Body of pancreas (tissue), 4 donors: ENCODE measurements at regions not wholly inside any gene's neighbourhood (a gene's known extent, or its start where the extent isn't known, plus 50 kb on each side); places are given as distances from the start of the nearest gene placed in this dataset.

Experiments
- ATAC-seq: fragments of 150-250 bp; one replicate; pipeline ENCODE4 v1.9.1; 2016
- DNase-seq, 4 donors: peaks; one replicate each; pipeline ENCODE4 v3.0.0-alpha.2; 2019
- H3K27ac ChIP-seq, 4 donors: fragments of 200-600 bp; sonication (generic); 1 replicate in 3 of 4; 2 replicates in 1 of 4; pipeline versions ENCODE4 v1.5.1 to v1.6.1; 2016 to 2019; ENCODE audit warnings: mild to moderate bottlenecking in 1 of 4, mixed read lengths in 1 of 4, moderate library complexity in 1 of 4
- H3K27me3 ChIP-seq, 2 donors: fragments of 200-600 bp; sonication (generic); one replicate each; pipeline ENCODE4 v1.6.0; 2016; ENCODE audit warnings: mild to moderate bottlenecking in 1 of 2
- H3K36me3 ChIP-seq, 2 donors: fragments of 200-600 bp; sonication (generic); replicated peaks in 1 of 2; 2 replicates each; pipeline ENCODE4 v1.5.1; 2016; ENCODE audit warnings: low read depth in 2 of 2; ENCODE audit not compliant: insufficient read depth in 1 of 2
- H3K4me1 ChIP-seq: fragments of 200-600 bp; sonication (generic); one replicate; pipeline ENCODE4 v1.6.0; 2016
- H3K4me3 ChIP-seq, 2 donors: fragments of 200-600 bp; sonication (generic); 1 replicate in 1 of 2; 2 replicates in 1 of 2; pipeline ENCODE4 v1.5.1; 2016 to 2019
- H3K9me3 ChIP-seq, 3 donors: fragments of 200-600 bp; sonication (generic); 1 replicate in 2 of 3; 2 replicates in 1 of 3; pipeline ENCODE4 v1.5.1; 2016
- POLR2A ChIP-seq, 3 donors: fragments of 450-650 bp; IDR thresholded peaks; one replicate each; pipeline ENCODE4 v1.6.1; 2016; ENCODE audit warnings: antibody characterized with exemption in 3 of 3, mild to moderate bottlenecking in 2 of 3
- WGBS, 2 donors: methylation state at CpG; one replicate each; pipeline ENCODE4 v1.1.5; 2017; 5-methylcytosine and 5-hydroxymethylcytosine counted together
- intact Hi-C: fragments of 100-400 bp; cut with DNase I; formaldehyde crosslinking; loops from one replicate; pipeline ENCODE4 v1.15.1; 2023
- TF ChIP-seq, protein P1 (sequence below), 7 experiments: fragments of 450-650 bp in 4 of 7; fragments of 200-600 bp in 3 of 7; sonication (generic) in 3 of 7; IDR thresholded peaks; one replicate each; pipeline ENCODE4 v1.5.1; 2016 to 2019; ENCODE audit warnings: antibody characterized with exemption in 7 of 7

DNA sequence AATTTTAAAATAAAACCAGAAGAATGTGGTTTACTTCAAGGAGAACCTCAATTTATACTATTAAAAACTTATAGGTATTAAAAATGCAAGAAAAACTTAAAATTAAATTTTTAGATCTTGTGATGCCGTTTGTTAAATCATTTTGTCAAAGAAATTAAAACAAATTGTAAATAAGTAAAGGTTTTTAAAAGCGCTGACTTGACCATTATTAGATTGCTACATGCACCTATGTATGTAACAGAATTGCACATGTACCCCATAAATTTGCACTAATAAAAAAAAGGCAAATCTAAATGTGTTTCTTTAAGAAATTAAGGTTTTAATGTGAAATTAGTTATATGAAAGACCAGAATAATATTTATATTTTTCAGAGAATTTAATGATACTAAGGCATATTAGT, 156.1 kb downstream of the LARP7 start:
- TF ChIP-seq, protein P1, sequence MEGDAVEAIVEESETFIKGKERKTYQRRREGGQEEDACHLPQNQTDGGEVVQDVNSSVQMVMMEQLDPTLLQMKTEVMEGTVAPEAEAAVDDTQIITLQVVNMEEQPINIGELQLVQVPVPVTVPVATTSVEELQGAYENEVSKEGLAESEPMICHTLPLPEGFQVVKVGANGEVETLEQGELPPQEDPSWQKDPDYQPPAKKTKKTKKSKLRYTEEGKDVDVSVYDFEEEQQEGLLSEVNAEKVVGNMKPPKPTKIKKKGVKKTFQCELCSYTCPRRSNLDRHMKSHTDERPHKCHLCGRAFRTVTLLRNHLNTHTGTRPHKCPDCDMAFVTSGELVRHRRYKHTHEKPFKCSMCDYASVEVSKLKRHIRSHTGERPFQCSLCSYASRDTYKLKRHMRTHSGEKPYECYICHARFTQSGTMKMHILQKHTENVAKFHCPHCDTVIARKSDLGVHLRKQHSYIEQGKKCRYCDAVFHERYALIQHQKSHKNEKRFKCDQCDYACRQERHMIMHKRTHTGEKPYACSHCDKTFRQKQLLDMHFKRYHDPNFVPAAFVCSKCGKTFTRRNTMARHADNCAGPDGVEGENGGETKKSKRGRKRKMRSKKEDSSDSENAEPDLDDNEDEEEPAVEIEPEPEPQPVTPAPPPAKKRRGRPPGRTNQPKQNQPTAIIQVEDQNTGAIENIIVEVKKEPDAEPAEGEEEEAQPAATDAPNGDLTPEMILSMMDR (IDR thresholded peaks at IDR 0.05): no peak
- TF ChIP-seq POLR2A (IDR thresholded peaks at IDR 0.05): no peak
- H3K36me3 ChIP-seq: no peaks in the 10 kb centered on the region
- DNase-seq (no peak), ATAC-seq (no peak)
- H3K9me3 ChIP-seq: no peaks in the 10 kb centered on the region
- no peaks in the 10 kb centered on the region for H3K4me1 ChIP-seq
- WGBS, 2 donors: 63 to 64% methylated on average over 2 of the region's 2 CpGs
- no peak overlapping the region for H3K27ac ChIP-seq
- no peaks in the 10 kb centered on the region for H3K27me3 ChIP-seq
- H3K4me3 ChIP-seq: no peak overlapping the region
- intact Hi-C loops: no loop called here

DNA sequence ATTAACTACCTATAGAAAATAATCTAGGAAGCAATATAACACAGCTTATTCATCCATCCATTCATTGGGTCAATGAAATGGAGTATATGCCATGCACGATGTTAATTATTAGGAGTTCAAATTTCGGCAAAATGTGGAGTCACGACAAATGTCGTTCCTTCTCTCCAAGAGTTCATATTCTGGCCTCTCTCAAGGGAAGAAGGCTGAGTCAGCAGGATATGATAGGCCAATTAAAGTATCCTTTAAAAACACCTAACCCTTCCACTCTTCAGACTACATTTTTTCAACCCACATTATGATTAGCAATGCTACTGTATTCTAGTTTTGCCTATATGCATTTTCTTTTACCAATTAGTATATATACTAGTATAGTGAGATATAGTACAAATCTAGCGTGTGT, 163.1 kb downstream of the LARP7 start:
- 76 to 81% methylated on average over 5 of the region's 5 CpGs for WGBS, 2 donors
- ATAC-seq (no peak), DNase-seq (no peak)
- H3K36me3 ChIP-seq: no peaks in the 10 kb centered on the region
- H3K27ac ChIP-seq: no peak overlapping the region
- no peaks in the 10 kb centered on the region for H3K27me3 ChIP-seq
- TF ChIP-seq POLR2A (IDR thresholded peaks at IDR 0.05): no peak
- TF ChIP-seq, protein P1 (IDR thresholded peaks at IDR 0.05): no peak
- no peak overlapping the region for H3K4me3 ChIP-seq
- intact Hi-C loops: no loop called here
- H3K9me3 ChIP-seq: no peaks in the 10 kb centered on the region
- no peaks in the 10 kb centered on the region for H3K4me1 ChIP-seq

DNA sequence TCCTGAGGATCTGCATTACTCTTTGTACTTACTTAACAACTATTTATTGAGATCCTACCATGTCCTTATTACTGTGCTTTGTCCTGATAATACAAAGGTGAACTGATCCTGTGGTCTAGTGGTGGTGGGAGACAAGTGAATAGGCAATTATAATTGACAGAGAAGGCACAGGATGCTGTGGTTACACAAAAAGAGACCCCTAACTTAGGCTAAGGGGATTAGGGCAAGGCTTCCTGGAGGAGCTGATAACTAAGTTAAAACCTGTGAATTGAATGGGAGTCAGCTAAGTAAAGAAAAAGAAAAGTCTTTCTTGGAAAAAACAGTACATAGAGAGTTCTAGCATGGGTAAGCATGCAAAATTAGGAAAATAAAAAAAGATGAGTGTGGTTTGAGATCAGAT, 164.4 kb downstream of the LARP7 start:
- no peaks in the 10 kb centered on the region for H3K4me1 ChIP-seq
- TF ChIP-seq, protein P1 (IDR thresholded peaks at IDR 0.05): no peak
- TF ChIP-seq POLR2A (IDR thresholded peaks at IDR 0.05): no peak
- H3K27ac ChIP-seq: no peak overlapping the region
- ATAC-seq: no peak
- H3K27me3 ChIP-seq: no peaks in the 10 kb centered on the region
- no peaks in the 10 kb centered on the region for H3K9me3 ChIP-seq
- no peak overlapping the region for H3K4me3 ChIP-seq
- no peak for DNase-seq
- no peaks in the 10 kb centered on the region for H3K36me3 ChIP-seq
- intact Hi-C loops: no loop called here

DNA sequence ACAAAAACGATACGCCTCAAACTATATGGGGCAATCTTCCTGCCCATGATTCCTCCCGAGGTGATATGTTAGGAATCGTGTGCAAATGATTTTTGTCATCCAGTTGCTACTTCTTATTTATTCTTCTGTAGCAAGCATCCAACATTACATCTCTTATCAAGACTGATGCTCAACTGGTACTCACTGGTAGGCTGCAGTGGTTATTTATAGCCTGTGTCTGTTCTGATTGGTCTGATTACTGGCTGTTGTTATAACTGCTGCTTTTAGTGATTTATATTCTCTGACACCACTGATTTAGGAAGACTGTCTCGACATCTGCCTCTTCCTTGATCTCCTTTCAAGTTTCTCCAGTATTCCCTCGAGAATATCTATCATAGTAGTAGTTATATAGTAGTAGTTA, 165.8 kb downstream of the LARP7 start:
- no peak for TF ChIP-seq POLR2A (IDR thresholded peaks at IDR 0.05)
- TF ChIP-seq, protein P1 (IDR thresholded peaks at IDR 0.05): no peak
- Histone ChIP-seq H3K36me3 (no peaks in the 10 kb centered on the region), H3K27ac (no peak overlapping the region), H3K4me1 (no peaks in the 10 kb centered on the region), H3K9me3 (no peaks in the 10 kb centered on the region), H3K4me3 (no peak overlapping the region), H3K27me3 (no peaks in the 10 kb centered on the region)
- DNase-seq: no peak
- intact Hi-C loops: no loop called here
- ATAC-seq: no peak
- 58 to 60% methylated on average over 6 of the region's 6 CpGs for WGBS, 2 donors

DNA sequence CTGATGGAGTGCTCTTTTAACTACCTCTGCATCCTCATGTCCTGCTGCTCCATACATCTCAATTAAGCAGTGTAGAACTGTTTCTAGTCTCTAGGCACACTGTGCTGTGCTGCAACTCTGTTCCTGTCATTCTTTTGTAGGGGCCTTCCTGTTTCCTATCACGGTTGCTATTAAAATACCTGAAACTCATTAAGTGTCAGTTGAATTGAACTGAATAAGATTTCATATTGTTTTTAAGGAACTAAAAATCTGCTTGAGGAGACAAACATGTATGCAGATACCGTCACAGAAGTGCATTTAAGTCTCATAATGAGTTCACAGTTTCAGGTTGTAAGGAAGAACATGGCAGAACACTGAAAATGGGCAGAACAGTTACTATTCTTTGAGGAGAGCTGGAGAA, 170.1 kb downstream of the LARP7 start:
- Histone ChIP-seq H3K4me3 (no peak overlapping the region), H3K27ac (no peak overlapping the region), H3K9me3 (no peaks in the 10 kb centered on the region), H3K36me3 (no peaks in the 10 kb centered on the region), H3K27me3 (no peaks in the 10 kb centered on the region), H3K4me1 (no peaks in the 10 kb centered on the region)
- intact Hi-C loops: no loop called here
- ATAC-seq (no peak), DNase-seq (no peak)
- 53 to 72% methylated on average over 2 of the region's 2 CpGs for WGBS, 2 donors
- TF ChIP-seq, protein P1 (IDR thresholded peaks at IDR 0.05): no peak
- TF ChIP-seq POLR2A (IDR thresholded peaks at IDR 0.05): no peak
